ENCODE measurements at regions not wholly inside any gene's neighbourhood (a gene's known extent, or its start where the extent isn't known, plus 50 kb on each side); places are given as distances from the start of the nearest gene placed in this dataset.

- no peak for TF ChIP-seq CTCF (IDR thresholded peaks at IDR 0.05)
Observed at GRCh38 chr14:53857625-53858344, 98.8 kb downstream of the BMP4 start.

GRCh38 chr14:53855574-53855973, 101.1 kb downstream of the BMP4 start:
- no peak for TF ChIP-seq CTCF (IDR thresholded peaks at IDR 0.05)

- TF ChIP-seq CTCF (IDR thresholded peaks at IDR 0.05) = no peak
Observed at GRCh38 chr14:53855127-53855526, 101.5 kb downstream of the BMP4 start.

GRCh38 chr14:53851394-53852090, 105.1 kb downstream of the BMP4 start:
- no peak for TF ChIP-seq CTCF (IDR thresholded peaks at IDR 0.05)

- TF ChIP-seq CTCF (IDR thresholded peaks at IDR 0.05) = no peak
Observed at GRCh38 chr14:53850714-53851296, 105.8 kb downstream of the BMP4 start.

- no peak for TF ChIP-seq CTCF (IDR thresholded peaks at IDR 0.05)
Observed at GRCh38 chr14:53849549-53849948, 107.1 kb downstream of the BMP4 start.

GRCh38 chr14:53848854-53849253, 107.8 kb downstream of the BMP4 start:
- no peak for TF ChIP-seq CTCF (IDR thresholded peaks at IDR 0.05)

Data from LNCAP (cell line).